SK-N-SH treated with all-trans-retinoic acid at 6 μM for 48 hours (cell line): ENCODE measurements at regions not wholly inside any gene's neighbourhood (a gene's known extent, or its start where the extent isn't known, plus 50 kb on each side); places are given as distances from the start of the nearest gene placed in this dataset.

ENCODE experiments used
- ARNTL ChIP-seq: fragments of 450-650 bp; formaldehyde crosslinking; IDR thresholded peaks from 2 replicates; pipeline ENCODE4 v1.5.0; 2020; ENCODE audit warnings: low read depth, mild to moderate bottlenecking, moderate library complexity, borderline replicate concordance
- CREB5 ChIP-seq: fragments of 250-450 bp; sonication (Bioruptor Pico); IDR thresholded peaks from 2 replicates; pipeline ENCODE4 v1.5.1; 2020; ENCODE audit warnings: low read depth, mild to moderate bottlenecking, moderate library complexity
- SNAI2 ChIP-seq: fragments of 250-450 bp; sonication (Bioruptor Pico); IDR thresholded peaks from 2 replicates; pipeline ENCODE4 v1.5.0; 2020; ENCODE audit warnings: mild to moderate bottlenecking, moderate library complexity
- ZFP3 ChIP-seq: fragments of 250-450 bp; sonication (Bioruptor Pico); IDR thresholded peaks from 2 replicates; pipeline ENCODE4 v1.5.0; 2020; ENCODE audit warnings: mild to moderate bottlenecking, moderate library complexity
- TF ChIP-seq, protein P1 (sequence below): fragments of 250-450 bp; sonication (Bioruptor Pico); IDR thresholded peaks from 2 replicates; pipeline ENCODE4 v1.8.0; 2020; ENCODE audit warnings: mild to moderate bottlenecking, moderate library complexity, borderline replicate concordance

- TF ChIP-seq ARNTL (CRISPR knock-in tag) (no peak), SNAI2 (CRISPR knock-in tag) (no peak), ZFP3 (CRISPR knock-in tag) (no peak), CREB5 (CRISPR knock-in tag) (no peak)
- TF ChIP-seq, protein P1, sequence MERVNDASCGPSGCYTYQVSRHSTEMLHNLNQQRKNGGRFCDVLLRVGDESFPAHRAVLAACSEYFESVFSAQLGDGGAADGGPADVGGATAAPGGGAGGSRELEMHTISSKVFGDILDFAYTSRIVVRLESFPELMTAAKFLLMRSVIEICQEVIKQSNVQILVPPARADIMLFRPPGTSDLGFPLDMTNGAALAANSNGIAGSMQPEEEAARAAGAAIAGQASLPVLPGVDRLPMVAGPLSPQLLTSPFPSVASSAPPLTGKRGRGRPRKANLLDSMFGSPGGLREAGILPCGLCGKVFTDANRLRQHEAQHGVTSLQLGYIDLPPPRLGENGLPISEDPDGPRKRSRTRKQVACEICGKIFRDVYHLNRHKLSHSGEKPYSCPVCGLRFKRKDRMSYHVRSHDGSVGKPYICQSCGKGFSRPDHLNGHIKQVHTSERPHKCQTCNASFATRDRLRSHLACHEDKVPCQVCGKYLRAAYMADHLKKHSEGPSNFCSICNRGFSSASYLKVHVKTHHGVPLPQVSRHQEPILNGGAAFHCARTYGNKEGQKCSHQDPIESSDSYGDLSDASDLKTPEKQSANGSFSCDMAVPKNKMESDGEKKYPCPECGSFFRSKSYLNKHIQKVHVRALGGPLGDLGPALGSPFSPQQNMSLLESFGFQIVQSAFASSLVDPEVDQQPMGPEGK (CRISPR knock-in tag) = no peak
Measured at GRCh38 chr22:23399367-23400285, 180.5 kb downstream of the IGLL1 start.
